Tibial nerve (tissue), 4 donors: ENCODE measurements at regions not wholly inside any gene's neighbourhood (a gene's known extent, or its start where the extent isn't known, plus 50 kb on each side); places are given as distances from the start of the nearest gene placed in this dataset.
"Not testable (repeated sequence)": the region's sequence is repeated elsewhere in the genome, so short reads cannot be mapped to it uniquely, and the experiment has no call there.

Experiments
- DNase-seq, 2 donors: peaks; one replicate each; pipeline ENCODE4 v3.0.0-alpha.2; 2019; ENCODE audit warnings: low spot score in 2 of 2
- H3K27ac ChIP-seq, 4 donors: fragments of 200-600 bp; sonication (generic) in 3 of 4; one replicate each; pipeline ENCODE4 v1.5.1; 2017 to 2019; ENCODE audit warnings: mild to moderate bottlenecking in 1 of 4
- H3K27me3 ChIP-seq, 2 donors: fragments of 200-600 bp; sonication (generic) in 1 of 2; one replicate each; pipeline versions ENCODE4 v1.5.1 to v1.6.0; 2017 to 2019
- H3K36me3 ChIP-seq, 3 donors: fragments of 200-600 bp; sonication (generic); one replicate each; pipeline ENCODE4 v1.5.1; 2018 to 2019
- H3K4me1 ChIP-seq, 4 donors: fragments of 200-600 bp; sonication (generic) in 3 of 4; one replicate each; pipeline ENCODE4 v1.5.1; 2017 to 2019
- H3K4me3 ChIP-seq, 4 donors: fragments of 200-600 bp; sonication (generic) in 3 of 4; one replicate each; pipeline ENCODE4 v1.5.1; 2017 to 2019; ENCODE audit warnings: mild to moderate bottlenecking in 1 of 4, moderate library complexity in 1 of 4
- H3K9me3 ChIP-seq, 4 donors: fragments of 200-600 bp; sonication (generic) in 3 of 4; one replicate each; pipeline ENCODE4 v1.5.1; 2017 to 2019
- EP300 ChIP-seq, 2 donors: sonication (generic); formaldehyde crosslinking; IDR thresholded peaks; one replicate each; pipeline ENCODE4 v1.6.1; 2017; ENCODE audit warnings: antibody characterized with exemption in 2 of 2, mild to moderate bottlenecking in 1 of 2
- POLR2A ChIP-seq, 2 donors: fragments of 450-650 bp; IDR thresholded peaks; one replicate each; pipeline ENCODE4 v1.6.1; 2017; ENCODE audit warnings: antibody characterized with exemption in 2 of 2, mild to moderate bottlenecking in 2 of 2, moderate library complexity in 2 of 2
- WGBS, 2 donors: methylation state at CpG; one replicate each; pipeline ENCODE4 v1.1.5; 2018; 5-methylcytosine and 5-hydroxymethylcytosine counted together
- TF ChIP-seq, protein P1 (sequence below), 5 experiments: fragments of 200-600 bp in 3 of 5; fragments of 450-650 bp in 2 of 5; sonication (generic) in 3 of 5; IDR thresholded peaks; one replicate each; pipeline ENCODE4 v1.5.1; 2016 to 2019; ENCODE audit warnings: antibody characterized with exemption in 5 of 5, mild to moderate bottlenecking in 3 of 5, moderate library complexity in 2 of 5

DNA sequence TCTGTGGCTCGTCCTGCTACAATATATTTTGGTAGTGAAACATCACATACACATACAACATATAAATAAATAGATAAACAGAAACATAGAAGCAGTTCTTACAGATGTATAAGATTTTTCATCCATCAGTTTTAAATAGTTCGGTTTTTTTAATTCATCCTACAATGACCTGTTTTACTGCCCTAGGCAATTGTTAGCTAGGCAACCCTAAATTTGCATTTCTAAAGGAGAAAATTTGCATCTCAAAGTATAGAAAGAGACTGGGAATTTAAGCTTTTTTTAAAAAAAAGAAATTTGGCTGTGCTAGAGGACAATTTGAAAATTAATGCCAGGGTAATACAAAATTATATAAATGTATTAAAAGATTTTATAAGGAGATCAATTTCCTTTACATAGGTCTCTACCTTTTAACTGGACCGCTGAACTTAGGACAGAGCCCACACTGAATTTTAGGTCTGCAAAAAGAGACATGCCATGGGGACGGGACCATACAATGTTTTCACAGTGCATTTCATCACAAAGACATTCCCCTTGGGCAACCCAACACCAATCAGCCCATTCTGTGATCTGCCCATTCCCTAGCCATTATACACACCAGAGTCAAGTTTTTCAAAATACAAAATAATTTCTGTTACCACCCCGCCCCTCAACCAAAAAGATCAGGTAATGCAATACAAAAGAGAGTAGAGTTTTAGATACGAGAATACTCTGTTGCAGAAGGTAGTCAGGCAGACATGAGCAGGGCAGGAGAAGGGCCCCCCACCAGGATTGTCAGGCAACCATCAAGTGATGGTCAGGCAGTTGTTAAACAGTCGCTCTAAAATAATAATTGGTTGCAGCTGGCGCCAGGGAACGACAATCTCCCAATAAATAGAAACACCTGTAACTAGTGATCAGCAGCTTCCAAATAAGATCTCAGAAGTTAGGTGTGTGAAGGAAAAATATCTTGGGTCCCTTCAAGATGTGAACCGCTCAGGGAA lies 299.7 kb upstream of the SGCG start:
- Histone ChIP-seq H3K27me3 (no peaks in the 10 kb centered on the region), H3K9me3 (no peaks in the 10 kb centered on the region), H3K4me1 (no peaks in the 10 kb centered on the region), H3K27ac (no peak overlapping the region), H3K4me3 (no peak overlapping the region), H3K36me3 (no peaks in the 10 kb centered on the region)
- WGBS, 2 donors: 82 to 83% methylated on average over 10 of the region's 10 CpGs
- no peak for TF ChIP-seq EP300 (IDR thresholded peaks at IDR 0.05)
- no peak for TF ChIP-seq POLR2A (IDR thresholded peaks at IDR 0.05)
- TF ChIP-seq, protein P1, sequence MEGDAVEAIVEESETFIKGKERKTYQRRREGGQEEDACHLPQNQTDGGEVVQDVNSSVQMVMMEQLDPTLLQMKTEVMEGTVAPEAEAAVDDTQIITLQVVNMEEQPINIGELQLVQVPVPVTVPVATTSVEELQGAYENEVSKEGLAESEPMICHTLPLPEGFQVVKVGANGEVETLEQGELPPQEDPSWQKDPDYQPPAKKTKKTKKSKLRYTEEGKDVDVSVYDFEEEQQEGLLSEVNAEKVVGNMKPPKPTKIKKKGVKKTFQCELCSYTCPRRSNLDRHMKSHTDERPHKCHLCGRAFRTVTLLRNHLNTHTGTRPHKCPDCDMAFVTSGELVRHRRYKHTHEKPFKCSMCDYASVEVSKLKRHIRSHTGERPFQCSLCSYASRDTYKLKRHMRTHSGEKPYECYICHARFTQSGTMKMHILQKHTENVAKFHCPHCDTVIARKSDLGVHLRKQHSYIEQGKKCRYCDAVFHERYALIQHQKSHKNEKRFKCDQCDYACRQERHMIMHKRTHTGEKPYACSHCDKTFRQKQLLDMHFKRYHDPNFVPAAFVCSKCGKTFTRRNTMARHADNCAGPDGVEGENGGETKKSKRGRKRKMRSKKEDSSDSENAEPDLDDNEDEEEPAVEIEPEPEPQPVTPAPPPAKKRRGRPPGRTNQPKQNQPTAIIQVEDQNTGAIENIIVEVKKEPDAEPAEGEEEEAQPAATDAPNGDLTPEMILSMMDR (IDR thresholded peaks at IDR 0.05): no peak
- DNase-seq: no peak

DNA sequence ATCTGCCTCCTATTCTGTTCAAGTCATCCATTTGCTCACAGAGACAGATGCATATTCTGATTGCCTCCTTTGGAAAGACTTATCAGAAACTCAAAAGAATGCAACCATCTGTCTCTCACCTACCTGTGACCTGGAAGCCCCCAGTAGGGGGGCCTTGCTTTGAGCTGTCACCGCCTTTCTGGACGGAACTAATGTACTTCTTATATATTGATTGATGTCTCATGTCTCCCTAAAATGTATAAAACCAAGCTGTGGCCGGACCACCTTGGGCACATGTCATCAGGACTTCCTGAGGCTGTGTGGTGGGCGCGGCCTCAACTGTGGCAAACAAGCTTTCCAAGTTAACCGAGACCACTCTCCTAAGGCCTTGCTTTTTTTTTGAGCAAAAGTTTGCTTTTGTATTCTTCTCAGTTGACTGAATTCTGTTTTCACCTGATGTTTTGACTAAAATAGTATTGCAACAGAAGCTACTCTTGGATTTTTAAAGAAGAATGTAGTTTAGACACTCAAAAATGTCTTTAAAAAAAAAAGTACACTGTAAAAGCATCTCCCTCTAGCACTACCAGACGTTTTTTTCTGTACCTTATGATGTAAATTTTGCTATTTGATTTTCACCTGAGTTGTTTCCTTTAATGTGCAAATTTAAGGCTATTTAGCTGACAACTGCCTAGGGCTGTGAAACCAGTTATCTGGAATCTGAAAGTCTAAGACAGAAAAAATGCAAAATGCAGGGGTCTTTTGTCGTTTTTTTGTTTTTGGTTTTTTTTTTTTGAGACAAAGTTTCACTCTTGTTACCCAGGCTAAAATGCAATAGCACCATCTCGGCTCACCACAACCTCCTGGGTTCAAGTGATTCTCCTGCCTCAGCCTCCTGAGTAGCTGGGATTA lies 298.8 kb upstream of the SGCG start:
- not testable (repeated sequence) for H3K4me1 ChIP-seq, H3K9me3 ChIP-seq, H3K4me3 ChIP-seq, H3K27me3 ChIP-seq, H3K27ac ChIP-seq, H3K36me3 ChIP-seq, DNase-seq
- 74 to 80% methylated on average over 9 of the region's 9 CpGs for WGBS, 2 donors

DNA sequence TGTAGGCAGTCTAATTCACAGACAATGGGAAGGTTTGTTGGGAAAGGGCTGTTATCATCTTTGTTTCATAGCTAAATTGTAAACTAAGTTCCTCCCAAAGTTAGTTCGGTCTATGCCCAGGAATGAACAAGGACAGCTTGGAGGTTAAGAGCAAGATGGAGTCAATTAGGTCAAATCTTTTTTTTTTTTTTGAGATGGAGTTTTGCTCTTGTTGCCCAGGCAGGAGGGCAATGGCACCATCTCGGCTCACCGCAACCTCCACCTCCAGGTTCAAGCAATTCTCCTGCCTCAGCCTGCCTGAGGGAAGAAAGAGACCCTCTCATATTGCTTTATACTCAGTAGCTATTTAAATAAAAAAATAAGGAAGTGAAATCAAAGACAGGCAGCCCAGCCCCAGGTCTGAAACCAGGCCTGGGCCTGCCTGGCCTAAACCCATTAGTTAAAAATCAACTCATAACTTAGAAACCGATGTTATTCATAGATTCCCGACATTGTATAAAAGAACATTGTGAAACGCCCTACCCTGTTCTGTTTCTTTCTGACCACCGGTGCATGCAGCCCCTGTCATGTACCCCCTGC lies 297.4 kb upstream of the SGCG start:
- H3K9me3 ChIP-seq: no peaks in the 10 kb centered on the region
- H3K27me3 ChIP-seq: no peaks in the 10 kb centered on the region
- TF ChIP-seq, protein P1 (IDR thresholded peaks at IDR 0.05): no peak
- TF ChIP-seq EP300 (IDR thresholded peaks at IDR 0.05): no peak
- no peak for TF ChIP-seq POLR2A (IDR thresholded peaks at IDR 0.05)
- no peaks in the 10 kb centered on the region for H3K4me1 ChIP-seq
- no peak for DNase-seq
- no peaks in the 10 kb centered on the region for H3K36me3 ChIP-seq
- 77 to 86% methylated on average over 7 of the region's 7 CpGs for WGBS, 2 donors
- H3K27ac ChIP-seq: no peak overlapping the region
- H3K4me3 ChIP-seq: no peak overlapping the region

DNA sequence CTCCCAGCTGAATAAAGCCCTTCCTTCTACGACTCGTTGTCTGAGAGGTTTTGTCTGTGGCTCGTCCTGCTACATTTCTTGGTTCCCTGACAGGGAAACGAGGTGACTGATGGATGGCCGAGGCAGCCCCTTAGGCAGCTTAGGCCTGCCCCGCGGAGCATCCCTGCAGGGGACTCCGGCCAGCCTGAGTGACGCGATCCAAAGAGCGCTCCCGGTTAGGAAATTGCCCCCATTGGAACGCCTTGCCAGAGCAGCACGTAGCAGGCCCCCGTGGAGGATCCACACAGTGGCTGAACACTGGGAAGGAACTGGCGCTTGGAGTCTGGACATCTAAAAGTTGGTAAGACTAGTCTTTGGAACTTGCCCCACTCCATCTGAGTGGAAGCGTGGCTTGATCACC lies 296.8 kb upstream of the SGCG start:
- 86 to 91% methylated on average over 17 of the region's 17 CpGs for WGBS, 2 donors
- Histone ChIP-seq H3K4me1 (no peaks in the 10 kb centered on the region), H3K9me3 (no peaks in the 10 kb centered on the region), H3K4me3 (no peak overlapping the region), H3K27me3 (no peaks in the 10 kb centered on the region), H3K27ac (no peak overlapping the region), H3K36me3 (no peaks in the 10 kb centered on the region)
- DNase-seq: no peak
- TF ChIP-seq EP300 (IDR thresholded peaks at IDR 0.05): no peak
- TF ChIP-seq, protein P1 (IDR thresholded peaks at IDR 0.05): no peak
- TF ChIP-seq POLR2A (IDR thresholded peaks at IDR 0.05): no peak

DNA sequence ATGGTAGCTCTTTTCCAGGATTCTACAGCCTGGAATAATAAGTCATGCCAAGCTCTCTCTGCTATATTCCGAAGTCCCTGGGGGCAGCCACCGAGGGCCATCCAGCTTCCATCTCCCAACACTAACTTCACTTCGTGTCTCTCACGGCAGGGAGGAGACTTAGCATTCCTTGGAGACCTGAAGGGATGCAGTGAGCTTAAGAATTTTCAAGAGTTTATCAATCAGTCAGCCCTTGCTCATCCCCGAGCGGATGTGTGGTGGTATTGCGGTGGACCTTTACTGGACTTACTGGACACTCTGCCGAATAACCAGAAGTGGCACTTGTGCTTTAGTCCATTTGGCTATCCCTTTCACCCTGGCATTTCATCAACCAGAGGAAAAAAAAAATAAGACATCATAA lies 294.7 kb upstream of the SGCG start:
- WGBS, 2 donors: 90 to 93% methylated on average over 8 of the region's 8 CpGs
- not testable (repeated sequence) for H3K4me3 ChIP-seq, DNase-seq, H3K36me3 ChIP-seq, H3K27me3 ChIP-seq, H3K4me1 ChIP-seq, H3K27ac ChIP-seq, H3K9me3 ChIP-seq

DNA sequence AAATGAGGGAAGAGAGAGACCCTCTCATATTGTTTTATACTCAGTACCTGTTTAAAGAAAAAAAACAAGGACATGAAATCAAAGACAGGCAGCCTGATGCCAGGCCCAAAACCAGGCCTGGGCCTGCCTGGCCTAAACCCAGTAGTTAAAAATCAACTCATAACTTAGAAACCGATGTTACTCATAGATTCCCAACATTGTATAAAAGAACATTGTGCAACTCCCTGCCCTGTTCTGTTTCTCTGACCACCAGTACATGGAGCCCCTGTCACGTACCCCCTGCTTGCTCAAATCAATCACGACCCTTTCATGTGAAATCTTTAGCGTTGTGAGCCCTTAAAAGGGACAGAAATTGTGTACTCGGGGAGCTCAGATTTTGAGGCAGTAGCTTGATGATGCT lies 291.4 kb upstream of the SGCG start:
- not testable (repeated sequence) for DNase-seq, H3K36me3 ChIP-seq, H3K4me1 ChIP-seq, H3K27ac ChIP-seq, H3K27me3 ChIP-seq, H3K4me3 ChIP-seq, H3K9me3 ChIP-seq
- 94 to 95% methylated on average over 5 of the region's 5 CpGs for WGBS, 2 donors
